OCI-LY7 (cell line): ENCODE measurements at regions not wholly inside any gene's neighbourhood (a gene's known extent, or its start where the extent isn't known, plus 50 kb on each side); places are given as distances from the start of the nearest gene placed in this dataset.

Experiments
- EZH2phosphoT487 ChIP-seq: fragments of 200-600 bp; sonication (generic); IDR thresholded peaks from 2 replicates; pipeline ENCODE4 v1.6.1; 2018; ENCODE audit warnings: low read depth, borderline replicate concordance, mild to moderate bottlenecking, mixed run types, antibody characterized with exemption, low read length, moderate library complexity, mixed read lengths
- TF ChIP-seq, protein P1 (sequence below): fragments of 200-600 bp; sonication (generic); conservative IDR thresholded peaks from 2 replicates; pipeline ENCODE4 v1.5.1; 2014; ENCODE audit warnings: mild to moderate bottlenecking, antibody characterized with exemption, low read length, moderate library complexity, mixed read lengths

DNA sequence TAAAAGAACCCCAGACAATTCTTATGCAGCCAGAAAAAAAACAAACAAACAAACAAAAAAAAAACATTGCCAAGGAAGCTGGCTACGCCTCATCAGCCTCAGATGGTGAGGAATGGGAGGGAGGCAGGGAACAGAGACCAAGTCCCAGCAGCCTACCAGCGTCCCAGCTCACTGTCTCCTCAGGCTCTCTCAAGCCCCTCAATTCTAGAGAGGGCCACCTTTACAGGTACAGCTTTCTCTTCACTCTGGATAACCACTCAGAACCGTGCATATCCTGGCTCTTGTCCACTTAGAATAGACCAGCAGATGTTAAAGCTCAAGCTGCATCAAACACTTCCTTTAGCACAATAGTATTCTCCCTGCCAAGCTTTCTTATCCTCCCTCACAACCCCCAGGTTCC, 263.1 kb upstream of the CHAC2 start:
- TF ChIP-seq, protein P1, sequence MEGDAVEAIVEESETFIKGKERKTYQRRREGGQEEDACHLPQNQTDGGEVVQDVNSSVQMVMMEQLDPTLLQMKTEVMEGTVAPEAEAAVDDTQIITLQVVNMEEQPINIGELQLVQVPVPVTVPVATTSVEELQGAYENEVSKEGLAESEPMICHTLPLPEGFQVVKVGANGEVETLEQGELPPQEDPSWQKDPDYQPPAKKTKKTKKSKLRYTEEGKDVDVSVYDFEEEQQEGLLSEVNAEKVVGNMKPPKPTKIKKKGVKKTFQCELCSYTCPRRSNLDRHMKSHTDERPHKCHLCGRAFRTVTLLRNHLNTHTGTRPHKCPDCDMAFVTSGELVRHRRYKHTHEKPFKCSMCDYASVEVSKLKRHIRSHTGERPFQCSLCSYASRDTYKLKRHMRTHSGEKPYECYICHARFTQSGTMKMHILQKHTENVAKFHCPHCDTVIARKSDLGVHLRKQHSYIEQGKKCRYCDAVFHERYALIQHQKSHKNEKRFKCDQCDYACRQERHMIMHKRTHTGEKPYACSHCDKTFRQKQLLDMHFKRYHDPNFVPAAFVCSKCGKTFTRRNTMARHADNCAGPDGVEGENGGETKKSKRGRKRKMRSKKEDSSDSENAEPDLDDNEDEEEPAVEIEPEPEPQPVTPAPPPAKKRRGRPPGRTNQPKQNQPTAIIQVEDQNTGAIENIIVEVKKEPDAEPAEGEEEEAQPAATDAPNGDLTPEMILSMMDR: no peak
- no peak for TF ChIP-seq EZH2phosphoT487
